ENCODE measurements at regions not wholly inside any gene's neighbourhood (a gene's known extent, or its start where the extent isn't known, plus 50 kb on each side); places are given as distances from the start of the nearest gene placed in this dataset.

GRCh38 chr7:156140447-156140846 is 328.2 kb upstream of the SHH start:
- TF ChIP-seq CTCF (IDR thresholded peaks at IDR 0.05; ENCODE audit: extremely low read depth in 1 of 2, insufficient read depth in 1 of 2, low read depth in 1 of 2, low read length in 2 of 2), result no peak
- no peak for TF ChIP-seq MAX (IDR thresholded peaks at IDR 0.05; ENCODE audit: insufficient read depth, insufficient read length)
- no peak for TF ChIP-seq EZH2 (IDR thresholded peaks at IDR 0.05; ENCODE audit: borderline replicate concordance, low read depth, low read length, severe bottlenecking)
- TF ChIP-seq POLR2AphosphoS5 (IDR thresholded peaks at IDR 0.05; ENCODE audit: insufficient read depth, low read depth, low read length), result no peak
- no peak for TF ChIP-seq POLR2A (IDR thresholded peaks at IDR 0.05; ENCODE audit: low read depth, low read length)
- no peak for TF ChIP-seq JUN (IDR thresholded peaks at IDR 0.05; ENCODE audit: borderline replicate concordance, insufficient read depth, insufficient read length, low read depth)
